WTC11 (cell line): ENCODE measurements at regions not wholly inside any gene's neighbourhood (a gene's known extent, or its start where the extent isn't known, plus 50 kb on each side); places are given as distances from the start of the nearest gene placed in this dataset.
"Not testable (repeated sequence)": the region's sequence is repeated elsewhere in the genome, so short reads cannot be mapped to it uniquely, and the experiment has no call there.

Experiments
- ATAC-seq: fragments of 200-7000 bp; cut with Tn5 transposase; 2 replicates; pipeline ENCODE4 v1.10.0; 2021; ENCODE audit warnings: mild to moderate bottlenecking, moderate library complexity
- CTCF ChIA-PET: fragments of 300-600 bp; sonication (Branson Sonifier 250); formaldehyde crosslinking; loops from one replicate; lab custom pipeline; 2021; ENCODE audit warnings: antibody characterized with exemption; lab: Charles Lee
- POLR2A ChIA-PET: fragments of 350-600 bp; sonication (Branson Sonifier 250); formaldehyde crosslinking; loops from one replicate; lab custom pipeline; 2021; ENCODE audit warnings: antibody characterized with exemption; lab: Charles Lee
- DNase-seq: peaks from one replicate; pipeline ENCODE4 v3.0.0; 2021; ENCODE audit warnings: low spot score
- H3K27ac Mint-ChIP-seq: 2 replicates; pipeline ENCODE4 v1.8.0; 2021; ENCODE audit warnings: mixed read lengths
- H3K27me3 Mint-ChIP-seq: 2 replicates; pipeline ENCODE4 v1.8.0; 2021; ENCODE audit warnings: low read depth, mild to moderate bottlenecking, moderate library complexity, mixed read lengths
- H3K36me3 Mint-ChIP-seq: 2 replicates; pipeline ENCODE4 v1.8.0; 2021; ENCODE audit warnings: mixed read lengths
- H3K4me1 Mint-ChIP-seq: 2 replicates; pipeline ENCODE4 v1.8.0; 2022; ENCODE audit warnings: mixed read lengths
- H3K4me3 Mint-ChIP-seq: 2 replicates; pipeline ENCODE4 v1.8.0; 2021; ENCODE audit warnings: mild to moderate bottlenecking, moderate library complexity, mixed read lengths
- H3K9me3 Mint-ChIP-seq: 2 replicates; pipeline ENCODE4 v1.8.0; 2021; ENCODE audit warnings: mixed read lengths
- FOXP1 ChIP-seq: sonication (generic); formaldehyde crosslinking; IDR thresholded peaks from 2 replicates; pipeline ENCODE4 v1.8.0; 2022; ENCODE audit warnings: missing genetic modification reagents, mild to moderate bottlenecking, moderate library complexity, borderline replicate concordance
- FOXP4 ChIP-seq: sonication (generic); formaldehyde crosslinking; IDR thresholded peaks from 2 replicates; pipeline ENCODE4 v1.8.0; 2022; ENCODE audit warnings: mild to moderate bottlenecking, missing genetic modification reagents
- HMGA2 ChIP-seq: fragments of 250-450 bp; sonication (Bioruptor Pico); IDR thresholded peaks from 2 replicates; pipeline ENCODE4 v1.4.0; 2021; ENCODE audit warnings: mild to moderate bottlenecking, moderate library complexity
- MAX ChIP-seq: sonication (generic); formaldehyde crosslinking; IDR thresholded peaks from 2 replicates; pipeline ENCODE4 v1.8.0; 2022; ENCODE audit warnings: mild to moderate bottlenecking, missing genetic modification reagents
- MYBL2 ChIP-seq: sonication (generic); formaldehyde crosslinking; IDR thresholded peaks from 2 replicates; pipeline ENCODE4 v1.8.1; 2023; ENCODE audit warnings: mild to moderate bottlenecking, moderate library complexity, missing genetic modification reagents
- NFE2L1 ChIP-seq: sonication (generic); formaldehyde crosslinking; IDR thresholded peaks from 2 replicates; pipeline ENCODE4 v1.8.1; 2023; ENCODE audit warnings: missing genetic modification reagents
- NR2C2 ChIP-seq: sonication (generic); formaldehyde crosslinking; IDR thresholded peaks from 2 replicates; pipeline ENCODE4 v1.8.0; 2022; ENCODE audit warnings: mild to moderate bottlenecking, missing genetic modification reagents
- OVOL2 ChIP-seq: fragments of 250-450 bp; sonication (Bioruptor Pico); IDR thresholded peaks from 2 replicates; pipeline ENCODE4 v1.9.0; 2021; ENCODE audit warnings: mild to moderate bottlenecking, borderline replicate concordance
- TCF7 ChIP-seq: sonication (generic); formaldehyde crosslinking; IDR thresholded peaks from 2 replicates; pipeline ENCODE4 v1.8.0; 2022; ENCODE audit warnings: mild to moderate bottlenecking, low read depth, missing genetic modification reagents, moderate library complexity
- USF1 ChIP-seq: sonication (generic); formaldehyde crosslinking; IDR thresholded peaks from 2 replicates; pipeline ENCODE4 v1.8.0; 2022; ENCODE audit warnings: mild to moderate bottlenecking, missing genetic modification reagents
- ZNF121 ChIP-seq: sonication (generic); formaldehyde crosslinking; IDR thresholded peaks from 2 replicates; pipeline ENCODE4 v1.8.0; 2023; ENCODE audit warnings: missing genetic modification reagents
- ZNF425 ChIP-seq: fragments of 250-450 bp; sonication (Bioruptor Pico); conservative IDR thresholded peaks from 2 replicates; pipeline ENCODE4 v1.9.0; 2021; ENCODE audit warnings: mild to moderate bottlenecking

- TF ChIP-seq MAX (CRISPR knock-in tag) = no peak
- no peak for TF ChIP-seq NFE2L1 (CRISPR knock-in tag)
- TF ChIP-seq ZNF425 = no peak
- TF ChIP-seq NR2C2 (CRISPR knock-in tag) = no peak
- no peak for TF ChIP-seq HMGA2
- no peak for TF ChIP-seq USF1 (CRISPR knock-in tag)
- no peak for TF ChIP-seq FOXP1 (CRISPR knock-in tag)
Observed at GRCh38 chr18:77346208-77346810, 96.7 kb downstream of the GALR1 start (continued).

- H3K4me3 Mint-ChIP-seq, H3K27me3 Mint-ChIP-seq, H3K27ac Mint-ChIP-seq, POLR2A ChIA-PET, H3K36me3 Mint-ChIP-seq: not testable (repeated sequence)
- peaks cover 25% of the 10 kb centered on the region for H3K9me3 Mint-ChIP-seq
- peak; percentile 52 for ATAC-seq
- peak; percentile 60 for DNase-seq
- CTCF ChIA-PET = interaction anchor here (0.8 to 2.5 kb wide), 17 partner anchors 9 to 368 kb away, joined by 3 to 14 read pairs (median 3); partner anchors contain the start of gene GALR1
- peak; percentile 48; the same call in 1 of the 2 replicates for TF ChIP-seq USF1 (CRISPR knock-in tag)
- TF ChIP-seq, all 79 proteins: peak for 1; not testable (repeated sequence) for 78
- H3K4me1 Mint-ChIP-seq = not testable (repeated sequence)
Observed at GRCh38 chr18:77353349-77353748, 103.7 kb downstream of the GALR1 start.

- ATAC-seq (no peak), DNase-seq (no peak)
- ChIA-PET CTCF (no interaction called here), POLR2A (no interaction called here)
- TF ChIP-seq OVOL2 (no peak), TCF7 (CRISPR knock-in tag) (no peak)
- Mint-ChIP-seq H3K9me3 (peaks cover 54% of the 10 kb centered on the region), H3K27me3 (peaks cover 4% of the 10 kb centered on the region), H3K36me3 (peaks cover 20% of the 10 kb centered on the region), H3K4me1 (no peaks in the 10 kb centered on the region), H3K4me3 (no peak overlapping the region), H3K27ac (no peak overlapping the region)
Observed at GRCh38 chr18:77359561-77360314, 110.1 kb downstream of the GALR1 start.

GRCh38 chr18:77360315-77361190 is 110.9 kb downstream of the GALR1 start:
- POLR2A ChIA-PET = no interaction called here
- DNase-seq = no peak
- ATAC-seq = no peak; the same call in 1 of the 2 replicates
- CTCF ChIA-PET = no interaction called here
- H3K27me3 Mint-ChIP-seq = peaks cover 4% of the 10 kb centered on the region
- H3K36me3 Mint-ChIP-seq = peaks cover 20% of the 10 kb centered on the region
- H3K4me1 Mint-ChIP-seq = no peaks in the 10 kb centered on the region
- peaks cover 60% of the 10 kb centered on the region for H3K9me3 Mint-ChIP-seq
- no peak overlapping the region for H3K4me3 Mint-ChIP-seq
- no peak for TF ChIP-seq FOXP4 (CRISPR knock-in tag)
- TF ChIP-seq TCF7 (CRISPR knock-in tag) = no peak
- no peak for TF ChIP-seq MYBL2 (CRISPR knock-in tag)
- TF ChIP-seq ZNF121 (CRISPR knock-in tag) = no peak
- no peak overlapping the region for H3K27ac Mint-ChIP-seq
